SK-N-SH (cell line): ENCODE measurements at regions not wholly inside any gene's neighbourhood (a gene's known extent, or its start where the extent isn't known, plus 50 kb on each side); places are given as distances from the start of the nearest gene placed in this dataset.

ENCODE experiments used
- CTCF ChIA-PET: fragments of 300-600, 350-600 bp; formaldehyde crosslinking; extraction: SDS; loops from one replicate; lab custom pipeline; 2021; lab: Yijun Ruan, JAX
- POLR2A ChIA-PET: fragments of 350-600 bp; sonication (Branson Sonifier 250); formaldehyde crosslinking; extraction: SDS; loops from one replicate; lab custom pipeline; 2020; ENCODE audit warnings: antibody characterized with exemption, inconsistent platforms; lab: Yijun Ruan, JAX
- DNase-seq: peaks from one replicate; pipeline ENCODE4 v3.0.0; 2012
- H2AFZ ChIP-seq: fragments of 200-600 bp; sonication (generic); 2 replicates; pipeline ENCODE4 v1.8.1; 2016; ENCODE audit warnings: antibody characterized with exemption, mild to moderate bottlenecking, low read depth
- H3F3A ChIP-seq: fragments of 200-600 bp; sonication (generic); replicated peaks from 2 replicates; pipeline ENCODE3; 2016; ENCODE audit warnings: antibody characterized with exemption, mild to moderate bottlenecking; ENCODE audit not compliant: insufficient read depth
- H3K27ac ChIP-seq, 2 experiments: fragments of 200-500 bp in 1 of 2; fragments of 200-600 bp in 1 of 2; sonication (Bioruptor generic) in 1 of 2; sonication (generic), shearing (Covaris generic) in 1 of 2; 2 replicates each; pipeline versions ENCODE4 v1.5.1 to v1.6.1; 2014 to 2016; ENCODE audit warnings: low read depth in 2 of 2, inconsistent platforms in 1 of 2, low read length in 1 of 2, mild to moderate bottlenecking in 1 of 2, mixed read lengths in 1 of 2
- H3K27me3 ChIP-seq: fragments of 200-600 bp; sonication (generic), shearing (Covaris generic); 2 replicates; pipeline ENCODE4 v1.6.1; 2016; ENCODE audit warnings: mixed run types; ENCODE audit not compliant: insufficient read depth
- H3K36me3 ChIP-seq, 2 experiments: fragments of 200-500 bp in 1 of 2; fragments of 200-600 bp in 1 of 2; sonication (Bioruptor generic) in 1 of 2; sonication (generic) in 1 of 2; replicated peaks in 1 of 2; 2 replicates each; pipeline versions ENCODE3 to v1.5.1; 2014 to 2016; ENCODE audit warnings: low read length in 1 of 2, mild to moderate bottlenecking in 1 of 2; ENCODE audit not compliant: insufficient read depth in 2 of 2, control insufficient read depth in 1 of 2
- H3K4me1 ChIP-seq, 2 experiments: fragments of 200-500 bp in 1 of 2; fragments of 200-600 bp in 1 of 2; sonication (Bioruptor generic) in 1 of 2; sonication (generic), shearing (Covaris generic) in 1 of 2; 2 replicates each; pipeline versions ENCODE4 v1.5.1 to v1.6.1; 2014 to 2016; ENCODE audit warnings: low read depth in 1 of 2, low read length in 1 of 2, mixed run types in 1 of 2; ENCODE audit not compliant: insufficient read depth in 2 of 2, control insufficient read depth in 1 of 2
- H3K4me2 ChIP-seq: fragments of 200-600 bp; sonication (generic), shearing (Covaris generic); 2 replicates; pipeline ENCODE4 v1.6.1; 2017; ENCODE audit warnings: mixed run types
- H3K4me3 ChIP-seq, 2 experiments: fragments of 200-500 bp in 1 of 2; fragments of 200-600 bp in 1 of 2; sonication (Bioruptor generic) in 1 of 2; sonication (generic), shearing (Covaris generic) in 1 of 2; 2 replicates each; pipeline versions ENCODE4 v1.5.1 to v1.8.1; 2014 to 2016; ENCODE audit warnings: low read depth in 2 of 2, inconsistent platforms in 1 of 2, low read length in 1 of 2, mild to moderate bottlenecking in 1 of 2, mixed read lengths in 1 of 2, moderate library complexity in 1 of 2
- H3K79me2 ChIP-seq: fragments of 200-600 bp; sonication (generic); 2 replicates; pipeline ENCODE4 v1.8.1; 2017; ENCODE audit warnings: mild to moderate bottlenecking; ENCODE audit not compliant: insufficient read depth
- H3K9ac ChIP-seq: fragments of 200-600 bp; sonication (generic); 2 replicates; pipeline ENCODE4 v1.6.1; 2017; ENCODE audit warnings: mixed run types
- H3K9me2 ChIP-seq: fragments of 200-600 bp; sonication (generic); 2 replicates; pipeline ENCODE4 v1.6.1; 2017; ENCODE audit warnings: mixed run types
- H3K9me3 ChIP-seq: fragments of 200-600 bp; sonication (generic); 2 replicates; pipeline ENCODE4 v1.6.1; 2017; ENCODE audit warnings: mixed run types, mild to moderate bottlenecking, moderate library complexity
- H4K20me1 ChIP-seq: fragments of 200-600 bp; sonication (generic); 2 replicates; pipeline ENCODE4 v1.6.1; 2017; ENCODE audit warnings: mild to moderate bottlenecking, mixed run types; ENCODE audit not compliant: insufficient read depth
- CHD2 ChIP-seq: fragments of 150-350 bp; IDR thresholded peaks from 2 replicates; pipeline ENCODE4 v1.6.1; 2018; ENCODE audit warnings: low read length; ENCODE audit not compliant: partially characterized antibody
- ELF1 ChIP-seq: IDR thresholded peaks from 2 replicates; pipeline ENCODE4 v1.4.0; 2012
- EP300 ChIP-seq, 2 experiments: IDR thresholded peaks; 2 replicates each; pipeline versions ENCODE4 v1.4.0 to v1.6.1; 2012; ENCODE audit warnings: borderline replicate concordance in 1 of 2, low read depth in 1 of 2, low read length in 1 of 2
- EZH2phosphoT487 ChIP-seq: fragments of 200-600 bp; sonication (generic); IDR thresholded peaks from 2 replicates; pipeline ENCODE4 v1.6.1; 2017; ENCODE audit warnings: low read depth, mixed run types, mild to moderate bottlenecking, antibody characterized with exemption, moderate library complexity, borderline replicate concordance
- FOXJ3 ChIP-seq: sonication (generic); formaldehyde crosslinking; IDR thresholded peaks from 2 replicates; pipeline ENCODE4 v1.5.1; 2020; ENCODE audit warnings: mild to moderate bottlenecking, missing genetic modification reagents
- JUND ChIP-seq: IDR thresholded peaks from 2 replicates; pipeline ENCODE4 v1.4.0; 2012
- MEF2A ChIP-seq: IDR thresholded peaks from 2 replicates; pipeline ENCODE4 v1.4.0; 2012; ENCODE audit warnings: low read depth, borderline replicate concordance
- NRF1 ChIP-seq: IDR thresholded peaks from 2 replicates; pipeline ENCODE4 v1.6.1; 2012; ENCODE audit warnings: low read depth, mild to moderate bottlenecking, low read length
- POLR2AphosphoS5 ChIP-seq: IDR thresholded peaks from 2 replicates; pipeline ENCODE4 v1.6.1; 2012; ENCODE audit warnings: low read depth, low read length
- RAD21 ChIP-seq: IDR thresholded peaks from 2 replicates; pipeline ENCODE4 v1.6.1; 2012; ENCODE audit warnings: mild to moderate bottlenecking, low read length
- RFX5 ChIP-seq: IDR thresholded peaks from 2 replicates; pipeline ENCODE4 v1.6.1; 2012; ENCODE audit warnings: mild to moderate bottlenecking, improper control_type of control experiment, low read length
- RXRA ChIP-seq: IDR thresholded peaks from 2 replicates; pipeline ENCODE4 v1.4.0; 2012; ENCODE audit warnings: low read depth, mild to moderate bottlenecking, borderline replicate concordance
- SMC3 ChIP-seq: IDR thresholded peaks from 2 replicates; pipeline ENCODE4 v1.6.1; 2012; ENCODE audit warnings: low read depth, low read length, improper control_type of control experiment
- TCF12 ChIP-seq: IDR thresholded peaks from 2 replicates; pipeline ENCODE4 v1.4.0; 2012
- TEAD4 ChIP-seq: IDR thresholded peaks from 2 replicates; pipeline ENCODE4 v1.4.0; 2012; ENCODE audit warnings: mild to moderate bottlenecking, borderline replicate concordance; ENCODE audit not compliant: insufficient read depth
- WGBS: methylation state at CpG from one replicate; pipeline ENCODE4 v1.1.6; 2017; ENCODE audit warnings: low lambda C conversion rate; 5-methylcytosine and 5-hydroxymethylcytosine counted together
- TF ChIP-seq, protein P1 (sequence below): IDR thresholded peaks from 2 replicates; pipeline ENCODE4 v1.4.0; 2012; ENCODE audit warnings: low read depth, borderline replicate concordance
- TF ChIP-seq, protein P2 (sequence below): IDR thresholded peaks from 2 replicates; pipeline ENCODE4 v1.6.1; 2012; ENCODE audit warnings: mild to moderate bottlenecking, low read depth, low read length, moderate library complexity
- TF ChIP-seq, protein P3 (sequence below): IDR thresholded peaks from 2 replicates; pipeline ENCODE4; 2012
- TF ChIP-seq, protein P4 (sequence below): fragments of 200-600 bp; sonication (generic); IDR thresholded peaks from 2 replicates; pipeline ENCODE4 v1.6.1; 2017; ENCODE audit warnings: antibody characterized with exemption, mild to moderate bottlenecking, moderate library complexity
- TF ChIP-seq, protein P5 (sequence below): fragments of 150-350 bp; IDR thresholded peaks from 2 replicates; pipeline ENCODE4 v1.6.1; 2016; ENCODE audit warnings: mild to moderate bottlenecking, low read depth, low read length

DNA sequence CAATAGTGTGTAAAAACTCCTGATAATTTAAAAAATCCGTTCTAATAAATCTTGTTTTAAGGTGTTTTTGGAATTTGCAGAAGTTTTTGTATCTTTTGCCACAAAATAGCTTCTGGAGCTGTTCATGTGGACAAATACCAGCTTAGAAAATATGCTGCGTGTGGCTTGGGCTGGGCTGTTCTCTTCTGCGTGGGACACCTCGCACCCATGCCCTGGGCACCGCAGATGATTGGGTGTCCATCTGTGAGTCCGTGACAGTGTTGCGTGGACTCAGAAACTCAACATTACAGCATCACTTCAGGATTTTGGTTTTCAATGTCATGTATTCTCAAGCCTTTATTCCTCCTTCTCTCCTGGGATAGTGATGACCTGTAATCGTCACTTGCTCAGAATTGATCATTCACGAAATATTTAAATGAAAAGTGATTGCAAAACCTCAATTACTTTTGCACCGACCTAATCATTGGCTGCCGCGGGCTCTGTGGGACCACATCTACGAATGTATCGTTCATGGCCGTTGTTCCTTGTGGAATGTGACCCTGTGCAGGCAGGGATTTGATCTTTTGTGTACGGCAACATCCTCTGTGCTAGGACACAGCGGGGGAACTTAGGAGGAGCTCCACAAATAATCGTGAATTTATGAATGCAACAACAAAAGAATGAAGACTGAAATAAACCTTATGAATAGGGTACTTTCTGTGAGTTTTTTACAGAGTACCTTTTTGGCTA is 210.3 kb upstream of the FOXF1 start:
- TF ChIP-seq, protein P1, sequence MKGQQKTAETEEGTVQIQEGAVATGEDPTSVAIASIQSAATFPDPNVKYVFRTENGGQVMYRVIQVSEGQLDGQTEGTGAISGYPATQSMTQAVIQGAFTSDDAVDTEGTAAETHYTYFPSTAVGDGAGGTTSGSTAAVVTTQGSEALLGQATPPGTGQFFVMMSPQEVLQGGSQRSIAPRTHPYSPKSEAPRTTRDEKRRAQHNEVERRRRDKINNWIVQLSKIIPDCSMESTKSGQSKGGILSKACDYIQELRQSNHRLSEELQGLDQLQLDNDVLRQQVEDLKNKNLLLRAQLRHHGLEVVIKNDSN = no peak
- no peak for TF ChIP-seq CHD2
- TF ChIP-seq, protein P2, sequence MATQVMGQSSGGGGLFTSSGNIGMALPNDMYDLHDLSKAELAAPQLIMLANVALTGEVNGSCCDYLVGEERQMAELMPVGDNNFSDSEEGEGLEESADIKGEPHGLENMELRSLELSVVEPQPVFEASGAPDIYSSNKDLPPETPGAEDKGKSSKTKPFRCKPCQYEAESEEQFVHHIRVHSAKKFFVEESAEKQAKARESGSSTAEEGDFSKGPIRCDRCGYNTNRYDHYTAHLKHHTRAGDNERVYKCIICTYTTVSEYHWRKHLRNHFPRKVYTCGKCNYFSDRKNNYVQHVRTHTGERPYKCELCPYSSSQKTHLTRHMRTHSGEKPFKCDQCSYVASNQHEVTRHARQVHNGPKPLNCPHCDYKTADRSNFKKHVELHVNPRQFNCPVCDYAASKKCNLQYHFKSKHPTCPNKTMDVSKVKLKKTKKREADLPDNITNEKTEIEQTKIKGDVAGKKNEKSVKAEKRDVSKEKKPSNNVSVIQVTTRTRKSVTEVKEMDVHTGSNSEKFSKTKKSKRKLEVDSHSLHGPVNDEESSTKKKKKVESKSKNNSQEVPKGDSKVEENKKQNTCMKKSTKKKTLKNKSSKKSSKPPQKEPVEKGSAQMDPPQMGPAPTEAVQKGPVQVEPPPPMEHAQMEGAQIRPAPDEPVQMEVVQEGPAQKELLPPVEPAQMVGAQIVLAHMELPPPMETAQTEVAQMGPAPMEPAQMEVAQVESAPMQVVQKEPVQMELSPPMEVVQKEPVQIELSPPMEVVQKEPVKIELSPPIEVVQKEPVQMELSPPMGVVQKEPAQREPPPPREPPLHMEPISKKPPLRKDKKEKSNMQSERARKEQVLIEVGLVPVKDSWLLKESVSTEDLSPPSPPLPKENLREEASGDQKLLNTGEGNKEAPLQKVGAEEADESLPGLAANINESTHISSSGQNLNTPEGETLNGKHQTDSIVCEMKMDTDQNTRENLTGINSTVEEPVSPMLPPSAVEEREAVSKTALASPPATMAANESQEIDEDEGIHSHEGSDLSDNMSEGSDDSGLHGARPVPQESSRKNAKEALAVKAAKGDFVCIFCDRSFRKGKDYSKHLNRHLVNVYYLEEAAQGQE = no peak
- TF ChIP-seq TCF12 = no peak
- TF ChIP-seq, protein P3, sequence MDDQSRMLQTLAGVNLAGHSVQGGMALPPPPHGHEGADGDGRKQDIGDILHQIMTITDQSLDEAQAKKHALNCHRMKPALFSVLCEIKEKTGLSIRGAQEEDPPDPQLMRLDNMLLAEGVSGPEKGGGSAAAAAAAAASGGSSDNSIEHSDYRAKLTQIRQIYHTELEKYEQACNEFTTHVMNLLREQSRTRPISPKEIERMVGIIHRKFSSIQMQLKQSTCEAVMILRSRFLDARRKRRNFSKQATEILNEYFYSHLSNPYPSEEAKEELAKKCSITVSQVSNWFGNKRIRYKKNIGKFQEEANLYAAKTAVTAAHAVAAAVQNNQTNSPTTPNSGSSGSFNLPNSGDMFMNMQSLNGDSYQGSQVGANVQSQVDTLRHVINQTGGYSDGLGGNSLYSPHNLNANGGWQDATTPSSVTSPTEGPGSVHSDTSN = no peak
- TF ChIP-seq, protein P4, sequence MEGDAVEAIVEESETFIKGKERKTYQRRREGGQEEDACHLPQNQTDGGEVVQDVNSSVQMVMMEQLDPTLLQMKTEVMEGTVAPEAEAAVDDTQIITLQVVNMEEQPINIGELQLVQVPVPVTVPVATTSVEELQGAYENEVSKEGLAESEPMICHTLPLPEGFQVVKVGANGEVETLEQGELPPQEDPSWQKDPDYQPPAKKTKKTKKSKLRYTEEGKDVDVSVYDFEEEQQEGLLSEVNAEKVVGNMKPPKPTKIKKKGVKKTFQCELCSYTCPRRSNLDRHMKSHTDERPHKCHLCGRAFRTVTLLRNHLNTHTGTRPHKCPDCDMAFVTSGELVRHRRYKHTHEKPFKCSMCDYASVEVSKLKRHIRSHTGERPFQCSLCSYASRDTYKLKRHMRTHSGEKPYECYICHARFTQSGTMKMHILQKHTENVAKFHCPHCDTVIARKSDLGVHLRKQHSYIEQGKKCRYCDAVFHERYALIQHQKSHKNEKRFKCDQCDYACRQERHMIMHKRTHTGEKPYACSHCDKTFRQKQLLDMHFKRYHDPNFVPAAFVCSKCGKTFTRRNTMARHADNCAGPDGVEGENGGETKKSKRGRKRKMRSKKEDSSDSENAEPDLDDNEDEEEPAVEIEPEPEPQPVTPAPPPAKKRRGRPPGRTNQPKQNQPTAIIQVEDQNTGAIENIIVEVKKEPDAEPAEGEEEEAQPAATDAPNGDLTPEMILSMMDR = no peak
- TF ChIP-seq RFX5 = no peak
- no peak for TF ChIP-seq SMC3
- no peak for TF ChIP-seq FOXJ3 (CRISPR knock-in tag)
- no peak for TF ChIP-seq TEAD4
- TF ChIP-seq MEF2A = no peak
- TF ChIP-seq POLR2AphosphoS5 = no peak
- TF ChIP-seq JUND = no peak
- no peak for TF ChIP-seq NRF1
- TF ChIP-seq, protein P5, sequence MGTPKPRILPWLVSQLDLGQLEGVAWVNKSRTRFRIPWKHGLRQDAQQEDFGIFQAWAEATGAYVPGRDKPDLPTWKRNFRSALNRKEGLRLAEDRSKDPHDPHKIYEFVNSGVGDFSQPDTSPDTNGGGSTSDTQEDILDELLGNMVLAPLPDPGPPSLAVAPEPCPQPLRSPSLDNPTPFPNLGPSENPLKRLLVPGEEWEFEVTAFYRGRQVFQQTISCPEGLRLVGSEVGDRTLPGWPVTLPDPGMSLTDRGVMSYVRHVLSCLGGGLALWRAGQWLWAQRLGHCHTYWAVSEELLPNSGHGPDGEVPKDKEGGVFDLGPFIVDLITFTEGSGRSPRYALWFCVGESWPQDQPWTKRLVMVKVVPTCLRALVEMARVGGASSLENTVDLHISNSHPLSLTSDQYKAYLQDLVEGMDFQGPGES = no peak
- TF ChIP-seq RAD21 = no peak
- TF ChIP-seq EP300 (IDR thresholded peaks at IDR 0.05; ENCODE audit: borderline replicate concordance in 1 of 2, low read depth in 1 of 2, low read length in 1 of 2) = no peak
- no peak for TF ChIP-seq RXRA
- TF ChIP-seq EZH2phosphoT487 = no peak
- no peak for TF ChIP-seq ELF1
- Histone ChIP-seq H3K4me3 (no peak overlapping the region), H3K9me3 (no peaks in the 10 kb centered on the region), H4K20me1 (no peaks in the 10 kb centered on the region), H3F3A (no peaks in the 10 kb centered on the region), H2AFZ (no peak overlapping the region), H3K4me2 (no peak overlapping the region), H3K4me1 (no peaks in the 10 kb centered on the region), H3K79me2 (no peaks in the 10 kb centered on the region), H3K36me3 (no peaks in the 10 kb centered on the region), H3K27me3 (peaks cover 87% of the 10 kb centered on the region), H3K9me2 (no peaks in the 10 kb centered on the region), H3K9ac (no peak overlapping the region), H3K27ac (no peak overlapping the region)
- POLR2A ChIA-PET = no interaction called here
- CTCF ChIA-PET = no interaction called here
- DNase-seq = no peak
- WGBS = 23% methylated on average over 18 of the region's 18 CpGs
